Panc1 (cell line): ENCODE measurements at regions not wholly inside any gene's neighbourhood (a gene's known extent, or its start where the extent isn't known, plus 50 kb on each side); places are given as distances from the start of the nearest gene placed in this dataset.

ENCODE experiments used
- ATAC-seq: fragments of 200-7000 bp; cut with Tn5 transposase; 2 replicates; pipeline ENCODE4 v1.9.1; 2020; ENCODE audit warnings: mild to moderate bottlenecking, moderate library complexity
- BruUV-seq: library from RNA; stranded (reverse); fragments of 400-500 nt; replicated peaks from 2 replicates; lab custom pipeline; 2021; lab: Mats Ljungman, UMichigan
- CTCF ChIA-PET: fragments of 300-600 bp; sonication (Branson Sonifier 250); formaldehyde crosslinking; loops from one replicate; lab custom pipeline; 2022; ENCODE audit warnings: antibody characterized with exemption; lab: Charles Lee
- POLR2A ChIA-PET: fragments of 300-600 bp; sonication (Branson Sonifier 250); formaldehyde crosslinking; loops from one replicate; lab custom pipeline; 2022; ENCODE audit warnings: antibody characterized with exemption; lab: Charles Lee
- DNase-seq: peaks from one replicate; pipeline ENCODE4 v3.0.0-alpha.2; 2010; ENCODE audit warnings: low read depth, low spot score
- H3K27ac ChIP-seq: 2 replicates; pipeline ENCODE4 v1.5.1; 2011; ENCODE audit warnings: mild to moderate bottlenecking, low read length, inconsistent platforms
- H3K27me3 ChIP-seq: fragments of 200-500 bp; sonication (Bioruptor generic); 2 replicates; pipeline ENCODE4 v1.6.0; 2014; ENCODE audit warnings: low read length, inconsistent platforms; ENCODE audit not compliant: control insufficient read depth, insufficient read depth
- H3K36me3 ChIP-seq: fragments of 200-500 bp; sonication (Bioruptor generic); 2 replicates; pipeline ENCODE4 v1.5.1; 2014; ENCODE audit warnings: inconsistent platforms, mild to moderate bottlenecking, low read length, moderate library complexity; ENCODE audit not compliant: control insufficient read depth, insufficient read depth
- H3K4me1 ChIP-seq: 2 replicates; pipeline ENCODE4 v1.5.1; 2011; ENCODE audit warnings: inconsistent platforms, mild to moderate bottlenecking, low read length, moderate library complexity; ENCODE audit not compliant: control insufficient read depth, insufficient read depth
- H3K4me3 ChIP-seq, 2 experiments: 2 replicates each; pipeline ENCODE4 v1.5.1; 2011 to 2012; ENCODE audit warnings: low read depth in 2 of 2, low read length in 2 of 2, mild to moderate bottlenecking in 2 of 2, inconsistent platforms in 1 of 2, moderate library complexity in 1 of 2
- H3K9me3 ChIP-seq: fragments of 200-500 bp; sonication (Bioruptor generic); 2 replicates; pipeline ENCODE4 v1.5.1; 2014; ENCODE audit warnings: low read depth, mild to moderate bottlenecking, inconsistent platforms, low read length, moderate library complexity; ENCODE audit not compliant: control insufficient read depth, insufficient read depth
- POLR2AphosphoS5 ChIP-seq: IDR thresholded peaks from 2 replicates; pipeline ENCODE4 v1.6.1; 2012; ENCODE audit warnings: mild to moderate bottlenecking, low read depth, low read length, moderate library complexity
- REST ChIP-seq, 2 experiments: IDR thresholded peaks; 2 replicates each; pipeline ENCODE4 v1.6.1; 2011 to 2012; ENCODE audit warnings: low read depth in 2 of 2, control low read depth in 1 of 2, low read length in 1 of 2, mild to moderate bottlenecking in 1 of 2, moderate library complexity in 1 of 2; ENCODE audit not compliant: insufficient read depth in 1 of 2
- SIN3A ChIP-seq: IDR thresholded peaks from 2 replicates; pipeline ENCODE4 v1.6.1; 2012; ENCODE audit warnings: low read depth, mild to moderate bottlenecking, low read length, moderate library complexity, borderline replicate concordance; ENCODE audit not compliant: insufficient read depth
- TCF7L2 ChIP-seq: IDR thresholded peaks from 2 replicates; pipeline ENCODE4 v1.6.1; 2011; ENCODE audit warnings: mild to moderate bottlenecking, low read depth, low read length, inconsistent platforms
- in situ Hi-C: cut with HindIII; loops from 2 replicates; pipeline ENCODE4 v1.10.0; 2016; ENCODE audit warnings: low sequenced_read_pairs, low pct_unique_long_range_greater_than_20kb
- intact Hi-C: fragments of 100-400 bp; cut with micrococcal nuclease; formaldehyde crosslinking; loops from one replicate; pipeline ENCODE4 v1.10.0; 2022; ENCODE audit not compliant: unreplicated experiment
- TF ChIP-seq, protein P1 (sequence below): fragments of 450-650 bp; IDR thresholded peaks from 2 replicates; pipeline ENCODE4 v1.5.1; 2017; ENCODE audit warnings: mild to moderate bottlenecking

DNA sequence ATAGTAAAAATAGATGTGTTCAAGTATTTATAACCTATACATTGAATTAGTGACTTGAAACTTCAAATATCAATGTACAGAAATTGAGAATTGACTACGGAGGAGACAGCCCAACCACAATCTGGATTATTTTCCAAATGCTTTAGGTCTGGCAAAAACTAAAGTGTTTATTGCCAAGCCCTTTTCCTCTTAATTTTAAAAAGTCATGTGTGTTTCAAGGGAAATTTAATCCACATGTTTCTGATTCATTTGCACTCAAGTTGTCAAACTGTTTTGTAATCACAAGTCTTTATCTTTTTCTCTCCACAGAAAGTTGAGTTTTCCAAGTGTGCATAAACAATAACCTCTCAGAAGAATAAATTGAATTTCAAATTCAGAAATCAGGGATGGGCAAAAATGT lies 350.8 kb upstream of the RSPO3 start:
- no peaks in the 10 kb centered on the region for H3K4me1 ChIP-seq
- H3K9me3 ChIP-seq: no peaks in the 10 kb centered on the region
- H3K27me3 ChIP-seq: no peaks in the 10 kb centered on the region
- BruUV-seq: no TSS peak
- TF ChIP-seq, protein P1, sequence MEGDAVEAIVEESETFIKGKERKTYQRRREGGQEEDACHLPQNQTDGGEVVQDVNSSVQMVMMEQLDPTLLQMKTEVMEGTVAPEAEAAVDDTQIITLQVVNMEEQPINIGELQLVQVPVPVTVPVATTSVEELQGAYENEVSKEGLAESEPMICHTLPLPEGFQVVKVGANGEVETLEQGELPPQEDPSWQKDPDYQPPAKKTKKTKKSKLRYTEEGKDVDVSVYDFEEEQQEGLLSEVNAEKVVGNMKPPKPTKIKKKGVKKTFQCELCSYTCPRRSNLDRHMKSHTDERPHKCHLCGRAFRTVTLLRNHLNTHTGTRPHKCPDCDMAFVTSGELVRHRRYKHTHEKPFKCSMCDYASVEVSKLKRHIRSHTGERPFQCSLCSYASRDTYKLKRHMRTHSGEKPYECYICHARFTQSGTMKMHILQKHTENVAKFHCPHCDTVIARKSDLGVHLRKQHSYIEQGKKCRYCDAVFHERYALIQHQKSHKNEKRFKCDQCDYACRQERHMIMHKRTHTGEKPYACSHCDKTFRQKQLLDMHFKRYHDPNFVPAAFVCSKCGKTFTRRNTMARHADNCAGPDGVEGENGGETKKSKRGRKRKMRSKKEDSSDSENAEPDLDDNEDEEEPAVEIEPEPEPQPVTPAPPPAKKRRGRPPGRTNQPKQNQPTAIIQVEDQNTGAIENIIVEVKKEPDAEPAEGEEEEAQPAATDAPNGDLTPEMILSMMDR: no peak
- no peak for TF ChIP-seq REST (IDR thresholded peaks at IDR 0.05; ENCODE audit: insufficient read depth in 1 of 2, low read depth in 2 of 2, low read length in 1 of 2)
- TF ChIP-seq POLR2AphosphoS5: no peak
- no peak for TF ChIP-seq TCF7L2
- TF ChIP-seq SIN3A: no peak
- H3K27ac ChIP-seq: no peak overlapping the region
- no peak overlapping the region for H3K4me3 ChIP-seq
- in situ Hi-C loops: no loop called here
- POLR2A ChIA-PET: no interaction called here
- intact Hi-C loops: no loop called here
- DNase-seq: no peak
- H3K36me3 ChIP-seq: no peaks in the 10 kb centered on the region
- CTCF ChIA-PET: no interaction called here
- ATAC-seq: no peak

DNA sequence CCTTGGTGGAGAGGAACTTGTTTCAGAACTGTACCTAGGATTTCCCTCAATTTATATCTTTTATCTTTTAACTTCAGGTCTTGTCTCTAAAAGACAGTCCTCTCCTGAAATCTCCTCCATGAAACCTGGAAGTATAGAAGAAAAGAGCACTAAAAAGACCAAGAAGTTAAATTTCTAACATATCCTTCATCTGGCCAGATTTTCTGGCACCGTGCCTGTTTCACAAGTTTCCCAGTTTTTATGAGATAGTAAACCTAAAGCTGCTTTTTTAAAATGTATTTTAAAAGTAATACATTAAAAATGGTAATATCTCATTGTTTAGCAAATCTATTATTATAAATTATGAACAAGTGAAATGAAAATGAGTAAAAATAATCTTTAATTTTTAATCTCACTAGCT lies 348.3 kb upstream of the RSPO3 start:
- DNase-seq: no peak
- in situ Hi-C loops (no loop called here), intact Hi-C loops (no loop called here)
- no peaks in the 10 kb centered on the region for H3K4me1 ChIP-seq
- ChIA-PET CTCF (no interaction called here), POLR2A (no interaction called here)
- no peak for ATAC-seq
- BruUV-seq: no TSS peak
- H3K36me3 ChIP-seq: no peaks in the 10 kb centered on the region
- no peaks in the 10 kb centered on the region for H3K27me3 ChIP-seq
- H3K27ac ChIP-seq: no peak overlapping the region
- H3K4me3 ChIP-seq: no peak overlapping the region
- TF ChIP-seq SIN3A (no peak), TCF7L2 (no peak), POLR2AphosphoS5 (no peak), REST (IDR thresholded peaks at IDR 0.05; ENCODE audit: insufficient read depth in 1 of 2, low read depth in 2 of 2, low read length in 1 of 2) (no peak)
- TF ChIP-seq, protein P1: no peak
- no peaks in the 10 kb centered on the region for H3K9me3 ChIP-seq
